KMS-11 (cell line): ENCODE measurements at regions not wholly inside any gene's neighbourhood (a gene's known extent, or its start where the extent isn't known, plus 50 kb on each side); places are given as distances from the start of the nearest gene placed in this dataset.
A peak's percentile ranks its signal among the peaks of the same experiment; 100 is the strongest.

Experiments used
- H2AFZ ChIP-seq: fragments of 200-600 bp; sonication (generic); 2 replicates; pipeline ENCODE4 v1.6.1; 2016; ENCODE audit warnings: antibody characterized with exemption, mixed run types, low read depth
- H3K27ac ChIP-seq: fragments of 200-600 bp; sonication (generic); 2 replicates; pipeline ENCODE4 v1.6.1; 2016; ENCODE audit warnings: mild to moderate bottlenecking, mixed run types
- H3K27me3 ChIP-seq: fragments of 200-600 bp; sonication (generic); 2 replicates; pipeline ENCODE4 v1.6.1; 2017; ENCODE audit warnings: mild to moderate bottlenecking, low read depth, mixed run types, moderate library complexity; ENCODE audit not compliant: insufficient read depth
- H3K36me3 ChIP-seq: fragments of 200-600 bp; sonication (generic); 2 replicates; pipeline ENCODE4 v1.6.1; 2017; ENCODE audit warnings: mild to moderate bottlenecking, mixed run types; ENCODE audit not compliant: insufficient read depth
- H3K4me1 ChIP-seq: fragments of 200-600 bp; sonication (generic); 2 replicates; pipeline ENCODE4 v1.6.1; 2016; ENCODE audit warnings: mild to moderate bottlenecking, low read depth, mixed run types; ENCODE audit not compliant: poor library complexity, severe bottlenecking
- H3K4me2 ChIP-seq: fragments of 200-600 bp; sonication (generic); 2 replicates; pipeline ENCODE4 v1.7.0; 2016; ENCODE audit warnings: mild to moderate bottlenecking, mixed run types
- H3K4me3 ChIP-seq: fragments of 200-600 bp; sonication (generic); IDR thresholded peaks from 2 replicates; pipeline ENCODE4 v1.6.1; 2017; ENCODE audit warnings: low read depth, low read length, mixed read lengths; ENCODE audit not compliant: insufficient read depth
- H3K79me2 ChIP-seq: fragments of 200-600 bp; sonication (generic); 2 replicates; pipeline ENCODE4 v1.6.1; 2016; ENCODE audit warnings: low read depth, mixed run types; ENCODE audit not compliant: insufficient read depth
- H3K9ac ChIP-seq: fragments of 200-600 bp; sonication (generic); 2 replicates; pipeline ENCODE4 v1.6.1; 2016; ENCODE audit warnings: mild to moderate bottlenecking, mixed run types
- H4K20me1 ChIP-seq: fragments of 200-600 bp; sonication (generic); 2 replicates; pipeline ENCODE4 v1.6.1; 2016; ENCODE audit warnings: mild to moderate bottlenecking, mixed run types; ENCODE audit not compliant: insufficient read depth
- TF ChIP-seq, protein P1 (sequence below): fragments of 200-600 bp; sonication (generic); conservative IDR thresholded peaks from 2 replicates; pipeline ENCODE4 v1.6.1; 2017; ENCODE audit warnings: low read depth, mild to moderate bottlenecking, antibody characterized with exemption, low read length, moderate library complexity, mixed read lengths

DNA sequence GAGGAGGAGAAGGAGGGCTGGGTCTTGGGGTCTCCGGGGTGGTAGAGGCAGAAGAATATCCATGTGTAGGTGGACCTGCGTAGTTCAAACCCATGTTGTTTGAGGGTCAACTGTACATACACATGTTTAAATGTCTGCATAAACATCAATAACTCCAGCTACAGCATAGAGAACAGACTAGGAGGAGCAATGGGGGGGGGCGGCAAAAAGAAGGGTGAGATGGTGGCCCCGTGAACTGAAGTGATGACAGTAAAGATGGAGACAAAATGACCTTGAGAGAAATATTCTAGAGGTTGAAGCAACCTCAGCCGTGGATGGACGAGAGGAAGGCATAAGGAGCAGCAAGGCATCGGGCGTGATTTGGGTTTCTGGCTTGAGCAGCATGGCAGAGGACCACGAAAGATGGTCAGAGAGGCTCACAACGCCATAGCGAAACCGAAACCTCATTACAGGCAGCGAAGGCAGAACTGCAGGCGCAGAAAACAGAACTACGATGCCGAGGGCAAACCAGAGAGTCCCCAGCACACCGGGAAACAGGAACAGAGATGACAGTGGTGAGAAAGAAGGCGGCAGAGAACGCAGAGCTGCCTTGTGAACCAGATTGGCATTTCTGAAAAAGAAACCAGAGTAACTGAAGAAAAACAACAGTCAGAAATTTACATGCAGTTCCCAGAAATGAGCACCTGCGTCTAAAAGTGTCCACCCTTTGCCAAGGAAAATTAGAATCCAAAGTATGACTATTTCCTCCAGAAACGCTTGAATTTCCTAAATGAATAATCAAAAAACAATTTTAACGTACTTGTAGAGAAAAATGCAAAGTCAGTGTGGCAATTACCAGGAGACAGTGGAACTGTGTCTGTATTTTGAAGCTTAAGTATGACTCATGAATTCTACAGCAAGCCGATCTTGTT, 50.3 kb upstream of the ENPP6 start:
- Histone ChIP-seq H3K4me3 (no peak overlapping the region), H3K27ac (peak overlapping the region; percentile 91), H3K4me2 (peak overlapping the region; percentile 82), H3K27me3 (no peaks in the 10 kb centered on the region), H3K9ac (peak overlapping the region; percentile 69), H4K20me1 (no peaks in the 10 kb centered on the region), H3K36me3 (no peaks in the 10 kb centered on the region), H3K4me1 (peaks cover 98% of the 10 kb centered on the region), H2AFZ (peak overlapping the region; percentile 31; the same call in 1 of the 2 replicates), H3K79me2 (no peaks in the 10 kb centered on the region; the same call in 1 of the 2 replicates)
- TF ChIP-seq, protein P1, sequence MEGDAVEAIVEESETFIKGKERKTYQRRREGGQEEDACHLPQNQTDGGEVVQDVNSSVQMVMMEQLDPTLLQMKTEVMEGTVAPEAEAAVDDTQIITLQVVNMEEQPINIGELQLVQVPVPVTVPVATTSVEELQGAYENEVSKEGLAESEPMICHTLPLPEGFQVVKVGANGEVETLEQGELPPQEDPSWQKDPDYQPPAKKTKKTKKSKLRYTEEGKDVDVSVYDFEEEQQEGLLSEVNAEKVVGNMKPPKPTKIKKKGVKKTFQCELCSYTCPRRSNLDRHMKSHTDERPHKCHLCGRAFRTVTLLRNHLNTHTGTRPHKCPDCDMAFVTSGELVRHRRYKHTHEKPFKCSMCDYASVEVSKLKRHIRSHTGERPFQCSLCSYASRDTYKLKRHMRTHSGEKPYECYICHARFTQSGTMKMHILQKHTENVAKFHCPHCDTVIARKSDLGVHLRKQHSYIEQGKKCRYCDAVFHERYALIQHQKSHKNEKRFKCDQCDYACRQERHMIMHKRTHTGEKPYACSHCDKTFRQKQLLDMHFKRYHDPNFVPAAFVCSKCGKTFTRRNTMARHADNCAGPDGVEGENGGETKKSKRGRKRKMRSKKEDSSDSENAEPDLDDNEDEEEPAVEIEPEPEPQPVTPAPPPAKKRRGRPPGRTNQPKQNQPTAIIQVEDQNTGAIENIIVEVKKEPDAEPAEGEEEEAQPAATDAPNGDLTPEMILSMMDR: no peak
